ENCODE measurements at regions not wholly inside any gene's neighbourhood (a gene's known extent, or its start where the extent isn't known, plus 50 kb on each side); places are given as distances from the start of the nearest gene placed in this dataset.

DNA sequence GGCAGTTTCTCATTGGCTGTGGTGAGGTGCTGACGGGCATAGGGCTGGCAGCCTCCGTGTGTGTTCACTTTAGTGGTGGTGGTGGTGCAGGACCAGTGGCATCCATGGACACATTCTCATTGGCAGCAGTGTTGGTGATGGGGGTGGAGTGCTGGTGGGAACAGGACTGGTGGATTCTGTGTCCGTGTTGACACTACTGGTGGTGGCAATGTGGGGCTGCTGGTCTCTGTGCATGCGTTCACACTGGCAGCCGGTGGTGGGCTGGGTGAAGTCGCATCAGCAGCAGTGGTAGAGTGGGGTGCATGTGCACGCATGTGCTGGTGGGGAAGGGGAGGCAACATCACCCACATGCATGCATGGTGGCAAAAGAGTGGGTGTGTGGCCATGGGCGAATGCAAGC lies 1471.4 kb upstream of the PCDH20 start:
- no peak for TF ChIP-seq POLR2A (IDR thresholded peaks at IDR 0.05; ENCODE audit: low read length)
- TF ChIP-seq GATA1 (IDR thresholded peaks at IDR 0.05; ENCODE audit: low read depth, low read length) = no peak
